DND-41 (cell line): ENCODE measurements at regions not wholly inside any gene's neighbourhood (a gene's known extent, or its start where the extent isn't known, plus 50 kb on each side); places are given as distances from the start of the nearest gene placed in this dataset.

Experiments used
- ATAC-seq: fragments of 200-7000 bp; cut with Tn5 transposase; 3 replicates; pipeline ENCODE4 v1.9.1; 2021; ENCODE audit warnings: low read depth; ENCODE audit not compliant: insufficient read depth
- DNase-seq: peaks from one replicate; pipeline ENCODE4 v3.0.0-alpha.2; 2020
- H2AFZ ChIP-seq: 2 replicates; pipeline ENCODE4 v1.6.0; 2012; ENCODE audit warnings: low read depth, low read length
- H3K27ac ChIP-seq: 2 replicates; pipeline ENCODE4 v1.5.1; 2012; ENCODE audit warnings: low read length, inconsistent platforms
- H3K27me3 ChIP-seq: fragments of 200-600 bp; sonication (generic); 2 replicates; pipeline ENCODE4 v1.6.0; 2012; ENCODE audit warnings: low read length, mild to moderate bottlenecking, inconsistent platforms; ENCODE audit not compliant: insufficient read depth, poor library complexity
- H3K36me3 ChIP-seq: 2 replicates; pipeline ENCODE4 v1.5.1; 2012; ENCODE audit warnings: low read length, inconsistent platforms; ENCODE audit not compliant: insufficient read depth
- H3K4me1 ChIP-seq: 2 replicates; pipeline ENCODE4 v1.5.1; 2012; ENCODE audit warnings: mild to moderate bottlenecking, low read length; ENCODE audit not compliant: insufficient read depth
- H3K4me2 ChIP-seq: 2 replicates; pipeline ENCODE4 v1.6.0; 2012; ENCODE audit warnings: mild to moderate bottlenecking, moderate library complexity, low read length, inconsistent platforms; ENCODE audit not compliant: insufficient read depth
- H3K4me3 ChIP-seq, 2 experiments: fragments of 200-600 bp in 1 of 2; shearing (Covaris generic) in 1 of 2; 2 replicates each; pipeline ENCODE4 v1.5.1; 2012 to 2016; ENCODE audit warnings: inconsistent platforms in 2 of 2, low read length in 2 of 2, mild to moderate bottlenecking in 2 of 2, low read depth in 1 of 2, moderate library complexity in 1 of 2
- H3K79me2 ChIP-seq: 2 replicates; pipeline ENCODE4 v1.6.0; 2012; ENCODE audit warnings: low read length, inconsistent platforms; ENCODE audit not compliant: insufficient read depth
- H3K9ac ChIP-seq: 2 replicates; pipeline ENCODE4 v1.6.0; 2012; ENCODE audit warnings: low read depth, mild to moderate bottlenecking, inconsistent platforms, low read length, moderate library complexity
- H3K9me3 ChIP-seq: 2 replicates; pipeline ENCODE4 v1.5.1; 2012; ENCODE audit warnings: low read length, moderate library complexity, mild to moderate bottlenecking, inconsistent platforms; ENCODE audit not compliant: insufficient read depth, severe bottlenecking
- H4K20me1 ChIP-seq: 2 replicates; pipeline ENCODE4 v1.6.0; 2012; ENCODE audit warnings: low read length; ENCODE audit not compliant: insufficient read depth
- EZH2 ChIP-seq: IDR thresholded peaks from 3 replicates; pipeline ENCODE4 v1.6.1; 2012; ENCODE audit warnings: borderline replicate concordance, low read depth, mild to moderate bottlenecking, moderate library complexity, low read length, inconsistent platforms; ENCODE audit not compliant: severe bottlenecking
- TF ChIP-seq, protein P1 (sequence below): IDR thresholded peaks from 2 replicates; pipeline ENCODE4 v1.5.1; 2012; ENCODE audit warnings: borderline replicate concordance, low read length, moderate library complexity, mild to moderate bottlenecking; ENCODE audit not compliant: poor library complexity, severe bottlenecking; ENCODE audit errors: extremely low read depth

DNA sequence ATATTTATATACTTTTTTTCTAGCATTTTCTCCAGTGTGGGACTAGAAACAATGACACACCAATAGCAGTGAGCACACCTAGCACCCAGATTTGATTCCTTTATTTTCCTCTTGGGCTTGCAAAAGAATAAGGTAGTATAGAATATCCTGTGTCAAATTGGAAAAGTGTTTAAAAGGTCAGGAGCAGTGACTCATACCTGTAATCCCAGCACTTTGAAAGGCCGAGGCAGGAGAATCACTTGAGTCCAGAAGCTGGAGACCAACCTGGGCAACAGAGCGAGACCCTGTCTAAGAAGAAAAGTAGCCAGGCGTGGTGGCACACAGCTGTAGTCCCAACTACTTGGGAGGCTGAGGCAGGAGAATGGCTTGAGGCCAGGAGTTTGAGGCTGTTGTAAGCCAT is 53.8 kb upstream of the SGPP1 start:
- no peaks in the 10 kb centered on the region for H3K27me3 ChIP-seq
- DNase-seq (no peak), ATAC-seq (no peak)
- TF ChIP-seq, protein P1, sequence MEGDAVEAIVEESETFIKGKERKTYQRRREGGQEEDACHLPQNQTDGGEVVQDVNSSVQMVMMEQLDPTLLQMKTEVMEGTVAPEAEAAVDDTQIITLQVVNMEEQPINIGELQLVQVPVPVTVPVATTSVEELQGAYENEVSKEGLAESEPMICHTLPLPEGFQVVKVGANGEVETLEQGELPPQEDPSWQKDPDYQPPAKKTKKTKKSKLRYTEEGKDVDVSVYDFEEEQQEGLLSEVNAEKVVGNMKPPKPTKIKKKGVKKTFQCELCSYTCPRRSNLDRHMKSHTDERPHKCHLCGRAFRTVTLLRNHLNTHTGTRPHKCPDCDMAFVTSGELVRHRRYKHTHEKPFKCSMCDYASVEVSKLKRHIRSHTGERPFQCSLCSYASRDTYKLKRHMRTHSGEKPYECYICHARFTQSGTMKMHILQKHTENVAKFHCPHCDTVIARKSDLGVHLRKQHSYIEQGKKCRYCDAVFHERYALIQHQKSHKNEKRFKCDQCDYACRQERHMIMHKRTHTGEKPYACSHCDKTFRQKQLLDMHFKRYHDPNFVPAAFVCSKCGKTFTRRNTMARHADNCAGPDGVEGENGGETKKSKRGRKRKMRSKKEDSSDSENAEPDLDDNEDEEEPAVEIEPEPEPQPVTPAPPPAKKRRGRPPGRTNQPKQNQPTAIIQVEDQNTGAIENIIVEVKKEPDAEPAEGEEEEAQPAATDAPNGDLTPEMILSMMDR: no peak
- no peak for TF ChIP-seq EZH2
- no peaks in the 10 kb centered on the region for H3K36me3 ChIP-seq
- H2AFZ ChIP-seq: no peak overlapping the region
- H3K9me3 ChIP-seq: no peaks in the 10 kb centered on the region
- H3K27ac ChIP-seq: no peak overlapping the region
- H3K9ac ChIP-seq: no peak overlapping the region
- H3K79me2 ChIP-seq: no peaks in the 10 kb centered on the region
- H3K4me1 ChIP-seq: no peaks in the 10 kb centered on the region
- no peaks in the 10 kb centered on the region for H4K20me1 ChIP-seq
- no peak overlapping the region for H3K4me2 ChIP-seq
- no peak overlapping the region for H3K4me3 ChIP-seq

DNA sequence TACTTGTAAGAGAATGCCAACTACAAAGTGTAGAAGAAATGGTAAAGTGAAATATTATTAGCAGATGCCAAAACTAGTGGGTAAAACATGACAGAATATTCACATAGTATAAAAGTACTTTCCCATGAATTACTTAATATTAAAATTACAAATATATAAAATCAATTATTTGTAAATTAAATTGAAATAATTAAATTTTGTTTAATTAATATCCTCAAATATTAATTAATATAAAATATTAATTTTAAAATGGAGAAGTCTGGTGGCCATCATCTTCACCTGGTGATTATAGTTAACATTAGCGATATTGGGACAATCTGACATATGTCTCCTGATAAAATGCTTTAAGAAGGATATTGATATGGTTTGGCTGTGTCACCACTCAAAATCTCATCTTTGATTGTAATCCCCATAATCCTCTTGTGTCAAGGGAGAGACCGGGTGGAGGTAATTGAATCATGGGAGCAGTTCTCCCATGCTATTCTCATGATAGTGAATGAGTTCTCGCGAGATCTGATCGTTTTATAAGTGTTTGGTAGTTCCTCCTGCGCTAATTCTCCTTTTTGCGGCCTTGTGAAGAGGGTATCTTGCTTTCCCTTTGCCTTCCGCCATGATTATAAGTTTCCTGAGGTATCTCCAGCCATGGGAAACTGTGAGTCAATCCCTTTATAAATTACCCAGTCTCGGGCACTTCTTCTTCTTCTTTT is 55.0 kb upstream of the SGPP1 start:
- no peaks in the 10 kb centered on the region for H4K20me1 ChIP-seq
- H3K9me3 ChIP-seq: no peaks in the 10 kb centered on the region
- H3K4me3 ChIP-seq: no peak overlapping the region
- no peak for TF ChIP-seq EZH2
- TF ChIP-seq, protein P1: no peak
- H3K36me3 ChIP-seq: no peaks in the 10 kb centered on the region
- no peaks in the 10 kb centered on the region for H3K27me3 ChIP-seq
- H3K4me2 ChIP-seq: no peak overlapping the region
- no peaks in the 10 kb centered on the region for H3K4me1 ChIP-seq
- no peak for ATAC-seq
- no peaks in the 10 kb centered on the region for H3K79me2 ChIP-seq
- H3K9ac ChIP-seq: no peak overlapping the region
- DNase-seq: no peak
- H2AFZ ChIP-seq: no peak overlapping the region
- H3K27ac ChIP-seq: no peak overlapping the region

DNA sequence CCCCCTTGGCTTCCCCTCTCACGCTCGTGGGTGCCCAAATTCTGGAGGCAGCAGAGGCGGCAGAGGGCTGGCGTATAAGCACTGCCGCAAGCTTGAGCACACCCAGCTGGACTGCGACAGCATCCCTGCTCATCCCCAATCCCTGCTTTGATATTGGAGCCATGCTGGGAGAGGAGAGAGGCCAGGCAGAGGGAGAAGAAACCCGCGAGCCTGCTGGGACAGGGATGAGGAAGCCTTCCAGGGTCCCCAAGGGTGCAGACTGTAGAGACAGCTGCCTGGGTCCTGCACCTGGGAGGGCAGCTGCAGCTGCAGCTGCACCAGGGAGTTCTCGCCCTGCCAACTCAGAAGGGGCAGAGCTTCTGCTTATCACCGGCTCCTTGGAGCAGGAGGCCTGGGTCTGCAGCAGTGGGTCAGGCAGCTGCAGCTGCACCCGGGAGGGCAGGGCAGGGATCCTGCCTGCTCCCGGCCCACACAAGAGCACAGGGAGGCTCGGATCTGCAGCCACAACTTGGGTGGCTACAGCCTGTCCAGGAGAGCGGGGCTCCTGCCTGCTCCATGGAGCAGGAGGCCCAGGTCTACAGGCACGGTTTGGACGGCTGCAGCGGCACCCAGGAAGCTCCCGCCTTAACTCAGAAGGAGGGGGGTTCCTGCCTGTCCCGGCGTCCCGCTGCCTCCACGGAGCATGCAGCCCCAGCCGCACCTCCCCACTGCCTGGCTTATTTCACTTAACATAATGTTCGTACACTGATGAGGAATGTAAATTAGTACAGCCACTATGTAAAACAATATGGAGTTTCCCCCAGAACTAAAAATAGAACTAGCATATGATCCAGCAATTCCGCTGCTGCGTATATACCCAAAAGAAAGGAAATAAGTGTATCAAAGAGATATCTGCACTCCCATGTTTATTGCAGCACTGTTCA is 60.4 kb upstream of the SGPP1 start:
- Histone ChIP-seq H3K79me2 (no peaks in the 10 kb centered on the region), H4K20me1 (no peaks in the 10 kb centered on the region), H3K27ac (no peak overlapping the region), H3K9ac (no peak overlapping the region), H2AFZ (no peak overlapping the region), H3K36me3 (no peaks in the 10 kb centered on the region), H3K4me1 (no peaks in the 10 kb centered on the region), H3K9me3 (no peaks in the 10 kb centered on the region), H3K4me2 (no peak overlapping the region), H3K4me3 (no peak overlapping the region), H3K27me3 (no peaks in the 10 kb centered on the region)
- no peak for TF ChIP-seq EZH2
- TF ChIP-seq, protein P1: no peak
- no peak for DNase-seq
- no peak for ATAC-seq
